ENCODE measurements at regions not wholly inside any gene's neighbourhood (a gene's known extent, or its start where the extent isn't known, plus 50 kb on each side); places are given as distances from the start of the nearest gene placed in this dataset.

DNA sequence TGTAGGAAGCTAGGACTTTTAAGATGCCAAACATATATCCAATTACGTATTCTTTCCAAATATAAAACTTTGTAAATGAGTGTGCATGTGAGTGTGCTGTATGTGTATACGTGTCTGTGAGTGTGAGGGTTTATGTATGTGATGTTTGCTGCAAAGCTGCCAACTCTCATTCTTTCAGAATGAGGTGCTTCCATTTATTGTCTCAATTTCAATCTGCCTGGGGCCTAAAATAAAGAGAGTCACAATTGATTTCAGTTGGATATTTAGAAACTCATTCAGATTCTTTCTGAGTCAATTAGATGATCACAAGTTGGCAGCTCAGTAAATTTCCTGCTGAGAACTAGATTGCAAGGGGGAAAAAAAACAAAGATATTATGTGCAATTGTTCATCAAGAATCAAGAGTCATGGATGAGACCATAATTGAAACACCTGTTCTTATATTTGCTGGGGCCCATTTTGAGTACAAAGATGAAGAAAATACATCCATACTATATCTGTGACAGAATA lies 621.2 kb upstream of the ACVR2A start:
- TF ChIP-seq, protein P1, sequence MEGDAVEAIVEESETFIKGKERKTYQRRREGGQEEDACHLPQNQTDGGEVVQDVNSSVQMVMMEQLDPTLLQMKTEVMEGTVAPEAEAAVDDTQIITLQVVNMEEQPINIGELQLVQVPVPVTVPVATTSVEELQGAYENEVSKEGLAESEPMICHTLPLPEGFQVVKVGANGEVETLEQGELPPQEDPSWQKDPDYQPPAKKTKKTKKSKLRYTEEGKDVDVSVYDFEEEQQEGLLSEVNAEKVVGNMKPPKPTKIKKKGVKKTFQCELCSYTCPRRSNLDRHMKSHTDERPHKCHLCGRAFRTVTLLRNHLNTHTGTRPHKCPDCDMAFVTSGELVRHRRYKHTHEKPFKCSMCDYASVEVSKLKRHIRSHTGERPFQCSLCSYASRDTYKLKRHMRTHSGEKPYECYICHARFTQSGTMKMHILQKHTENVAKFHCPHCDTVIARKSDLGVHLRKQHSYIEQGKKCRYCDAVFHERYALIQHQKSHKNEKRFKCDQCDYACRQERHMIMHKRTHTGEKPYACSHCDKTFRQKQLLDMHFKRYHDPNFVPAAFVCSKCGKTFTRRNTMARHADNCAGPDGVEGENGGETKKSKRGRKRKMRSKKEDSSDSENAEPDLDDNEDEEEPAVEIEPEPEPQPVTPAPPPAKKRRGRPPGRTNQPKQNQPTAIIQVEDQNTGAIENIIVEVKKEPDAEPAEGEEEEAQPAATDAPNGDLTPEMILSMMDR (IDR thresholded peaks at IDR 0.05), result no peak
- TF ChIP-seq POLR2A (IDR thresholded peaks at IDR 0.05), result no peak

Data from testis (tissue), 2 donors.